Keratinocyte (primary cell): ENCODE measurements at regions not wholly inside any gene's neighbourhood (a gene's known extent, or its start where the extent isn't known, plus 50 kb on each side); places are given as distances from the start of the nearest gene placed in this dataset.

Experiments
- EZH2 ChIP-seq: IDR thresholded peaks from one replicate; pipeline ENCODE4 v1.6.1; 2012; ENCODE audit warnings: inconsistent platforms, mild to moderate bottlenecking, low read length, moderate library complexity
- TF ChIP-seq, protein P1 (sequence below), 3 experiments: IDR thresholded peaks in 1 of 3; conservative IDR thresholded peaks in 1 of 3; optimal IDR thresholded peaks in 1 of 3; 2 replicates in 2 of 3; 3 replicates in 1 of 3; pipeline versions ENCODE3 to v1.5.1; 2011; ENCODE audit warnings: low read length in 3 of 3, mild to moderate bottlenecking in 3 of 3, moderate library complexity in 2 of 3, control low read depth in 1 of 3, inconsistent platforms in 1 of 3; ENCODE audit not compliant: insufficient read depth in 2 of 3; ENCODE audit errors: extremely low read depth in 1 of 3

DNA sequence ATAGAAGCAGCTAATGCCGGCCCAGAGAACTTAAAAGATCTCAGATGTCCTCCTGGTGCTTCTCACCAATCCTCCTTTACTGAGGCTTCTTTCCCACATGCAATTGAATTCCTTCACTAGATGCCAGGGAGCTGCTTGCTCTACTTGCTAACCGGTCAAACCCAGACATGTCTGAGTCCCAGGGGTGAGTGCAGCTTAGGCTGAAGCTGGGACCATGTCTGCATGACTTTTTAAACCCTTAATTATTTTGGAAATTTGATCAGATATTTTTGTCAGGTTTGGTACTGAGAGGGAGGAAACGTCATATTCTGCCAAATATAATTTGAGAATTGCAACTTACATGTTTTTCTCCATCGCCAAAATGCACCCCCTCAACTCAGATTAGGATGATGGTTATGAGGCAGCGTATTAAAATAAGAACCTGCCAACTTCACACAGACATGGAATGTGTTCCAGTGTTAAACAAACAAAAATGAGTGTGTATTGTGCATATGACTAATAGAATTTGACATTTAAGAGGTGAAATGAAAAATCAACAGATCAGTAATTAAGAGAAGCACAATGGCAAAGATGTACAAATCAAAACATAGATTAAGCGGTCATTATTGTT is 529.5 kb downstream of the ETS1 start:
- TF ChIP-seq, protein P1, sequence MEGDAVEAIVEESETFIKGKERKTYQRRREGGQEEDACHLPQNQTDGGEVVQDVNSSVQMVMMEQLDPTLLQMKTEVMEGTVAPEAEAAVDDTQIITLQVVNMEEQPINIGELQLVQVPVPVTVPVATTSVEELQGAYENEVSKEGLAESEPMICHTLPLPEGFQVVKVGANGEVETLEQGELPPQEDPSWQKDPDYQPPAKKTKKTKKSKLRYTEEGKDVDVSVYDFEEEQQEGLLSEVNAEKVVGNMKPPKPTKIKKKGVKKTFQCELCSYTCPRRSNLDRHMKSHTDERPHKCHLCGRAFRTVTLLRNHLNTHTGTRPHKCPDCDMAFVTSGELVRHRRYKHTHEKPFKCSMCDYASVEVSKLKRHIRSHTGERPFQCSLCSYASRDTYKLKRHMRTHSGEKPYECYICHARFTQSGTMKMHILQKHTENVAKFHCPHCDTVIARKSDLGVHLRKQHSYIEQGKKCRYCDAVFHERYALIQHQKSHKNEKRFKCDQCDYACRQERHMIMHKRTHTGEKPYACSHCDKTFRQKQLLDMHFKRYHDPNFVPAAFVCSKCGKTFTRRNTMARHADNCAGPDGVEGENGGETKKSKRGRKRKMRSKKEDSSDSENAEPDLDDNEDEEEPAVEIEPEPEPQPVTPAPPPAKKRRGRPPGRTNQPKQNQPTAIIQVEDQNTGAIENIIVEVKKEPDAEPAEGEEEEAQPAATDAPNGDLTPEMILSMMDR (optimal IDR thresholded peaks at IDR 0.05 in 1 of 3, IDR thresholded peaks at IDR 0.05 in 1 of 3, conservative IDR thresholded peaks at IDR 0.05 in 1 of 3; ENCODE audit: extremely low read depth in 1 of 3, insufficient read depth in 2 of 3, low read length in 3 of 3), result no peak
- no peak for TF ChIP-seq EZH2
